ENCODE measurements at regions not wholly inside any gene's neighbourhood (a gene's known extent, or its start where the extent isn't known, plus 50 kb on each side); places are given as distances from the start of the nearest gene placed in this dataset.

DNA sequence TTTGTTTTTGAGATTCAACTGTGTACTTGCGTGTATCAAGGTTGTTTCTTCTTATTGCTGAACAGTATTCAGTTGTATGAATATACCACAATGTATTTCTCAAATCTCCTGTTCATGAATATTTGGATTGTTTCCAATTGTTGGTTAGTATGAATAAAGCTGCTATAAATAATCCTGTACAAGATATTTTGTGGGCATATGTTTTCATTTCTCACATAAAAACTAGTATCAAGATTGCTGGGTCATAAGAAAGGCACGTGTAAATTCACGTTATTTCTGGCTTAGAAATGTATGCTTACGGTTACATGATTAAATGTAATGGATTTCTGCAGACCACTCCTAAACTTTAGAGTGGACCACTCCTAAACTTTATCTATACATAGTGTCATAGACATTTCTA lies 96.6 kb downstream of the BTBD3 start:
- H3K27ac ChIP-seq, result no peak overlapping the region
- no peak for TF ChIP-seq POLR2A (IDR thresholded peaks at IDR 0.05)
- TF ChIP-seq, protein P1, sequence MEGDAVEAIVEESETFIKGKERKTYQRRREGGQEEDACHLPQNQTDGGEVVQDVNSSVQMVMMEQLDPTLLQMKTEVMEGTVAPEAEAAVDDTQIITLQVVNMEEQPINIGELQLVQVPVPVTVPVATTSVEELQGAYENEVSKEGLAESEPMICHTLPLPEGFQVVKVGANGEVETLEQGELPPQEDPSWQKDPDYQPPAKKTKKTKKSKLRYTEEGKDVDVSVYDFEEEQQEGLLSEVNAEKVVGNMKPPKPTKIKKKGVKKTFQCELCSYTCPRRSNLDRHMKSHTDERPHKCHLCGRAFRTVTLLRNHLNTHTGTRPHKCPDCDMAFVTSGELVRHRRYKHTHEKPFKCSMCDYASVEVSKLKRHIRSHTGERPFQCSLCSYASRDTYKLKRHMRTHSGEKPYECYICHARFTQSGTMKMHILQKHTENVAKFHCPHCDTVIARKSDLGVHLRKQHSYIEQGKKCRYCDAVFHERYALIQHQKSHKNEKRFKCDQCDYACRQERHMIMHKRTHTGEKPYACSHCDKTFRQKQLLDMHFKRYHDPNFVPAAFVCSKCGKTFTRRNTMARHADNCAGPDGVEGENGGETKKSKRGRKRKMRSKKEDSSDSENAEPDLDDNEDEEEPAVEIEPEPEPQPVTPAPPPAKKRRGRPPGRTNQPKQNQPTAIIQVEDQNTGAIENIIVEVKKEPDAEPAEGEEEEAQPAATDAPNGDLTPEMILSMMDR (IDR thresholded peaks at IDR 0.05), result no peak
- H3K36me3 ChIP-seq, result no peaks in the 10 kb centered on the region
- H3K9me3 ChIP-seq, result no peaks in the 10 kb centered on the region
- no peaks in the 10 kb centered on the region for H3K27me3 ChIP-seq
- H3K4me3 ChIP-seq, result no peak overlapping the region
- H3K4me1 ChIP-seq, result no peaks in the 10 kb centered on the region
- DNase-seq, result no peak

DNA sequence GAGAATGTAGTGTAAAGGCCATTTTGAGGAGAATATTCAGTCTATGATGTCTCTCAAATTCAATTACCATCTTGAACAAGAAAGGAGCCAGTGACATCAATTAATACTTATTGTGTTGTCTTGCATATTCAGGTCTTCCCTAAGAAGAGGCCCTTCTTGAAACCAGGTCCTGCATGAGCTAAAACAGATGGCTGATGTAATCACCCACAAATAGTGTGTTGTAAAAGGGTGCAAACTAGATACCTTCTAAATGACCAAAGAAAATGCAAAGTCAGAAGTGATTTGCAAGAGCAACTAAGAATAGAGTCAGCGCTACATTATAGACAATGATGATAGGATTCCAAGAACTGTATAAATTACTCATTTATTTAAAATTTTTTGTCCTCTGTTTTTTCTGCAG lies 97.0 kb downstream of the BTBD3 start:
- TF ChIP-seq, protein P1 (IDR thresholded peaks at IDR 0.05), result no peak
- no peak for TF ChIP-seq POLR2A (IDR thresholded peaks at IDR 0.05)
- no peak for DNase-seq
- no peaks in the 10 kb centered on the region for H3K9me3 ChIP-seq
- H3K4me3 ChIP-seq, result no peak overlapping the region
- H3K4me1 ChIP-seq, result no peaks in the 10 kb centered on the region
- H3K27me3 ChIP-seq, result no peaks in the 10 kb centered on the region
- H3K27ac ChIP-seq, result no peak overlapping the region
- H3K36me3 ChIP-seq, result no peaks in the 10 kb centered on the region

DNA sequence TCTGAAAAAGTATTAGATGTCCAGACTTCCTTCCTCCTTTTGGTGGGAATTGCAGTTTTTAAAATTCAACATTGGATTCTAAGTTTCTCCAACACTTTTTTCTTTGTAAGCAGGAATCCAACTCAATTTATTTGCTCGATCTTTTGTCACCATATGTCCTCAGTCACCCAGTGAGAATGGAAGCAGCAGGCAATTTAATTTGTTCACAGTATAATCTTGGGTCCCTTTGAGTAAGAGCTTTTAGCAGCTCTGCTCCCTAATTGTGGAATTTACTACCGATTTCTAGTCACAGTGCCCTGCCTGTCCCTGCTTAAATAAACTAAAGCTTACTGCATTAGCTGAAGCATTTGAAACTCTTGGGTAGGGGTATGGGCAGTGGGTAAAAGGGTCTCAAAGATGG lies 98.6 kb downstream of the BTBD3 start:
- H3K4me3 ChIP-seq, result no peak overlapping the region
- TF ChIP-seq, protein P1 (IDR thresholded peaks at IDR 0.05), result no peak
- no peak for TF ChIP-seq POLR2A (IDR thresholded peaks at IDR 0.05)
- no peak for DNase-seq
- H3K36me3 ChIP-seq, result no peaks in the 10 kb centered on the region
- H3K27me3 ChIP-seq, result no peaks in the 10 kb centered on the region
- no peak overlapping the region for H3K27ac ChIP-seq
- H3K9me3 ChIP-seq, result no peaks in the 10 kb centered on the region
- H3K4me1 ChIP-seq, result no peaks in the 10 kb centered on the region

DNA sequence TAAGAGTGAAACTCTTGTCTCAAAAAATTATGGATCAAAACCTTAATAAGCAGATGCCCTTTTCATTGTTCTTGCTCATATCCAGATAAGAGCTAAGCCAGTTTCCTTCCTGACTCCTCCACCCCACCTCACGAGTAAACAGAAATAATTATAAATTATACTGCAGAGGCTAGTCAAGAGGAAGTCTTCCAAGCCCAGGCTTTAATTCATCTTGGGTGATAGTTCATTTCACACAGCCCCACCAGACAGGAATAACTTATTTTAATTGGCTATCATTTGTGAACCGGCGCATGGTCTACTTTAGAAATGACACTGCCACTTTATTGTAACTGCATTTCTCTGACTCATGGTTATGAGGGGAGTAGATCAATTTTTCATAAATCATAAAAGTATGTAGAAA lies 102.0 kb downstream of the BTBD3 start:
- Histone ChIP-seq H3K27me3 (no peaks in the 10 kb centered on the region), H3K9me3 (no peaks in the 10 kb centered on the region), H3K36me3 (no peaks in the 10 kb centered on the region), H3K4me1 (no peaks in the 10 kb centered on the region), H3K27ac (no peak overlapping the region), H3K4me3 (no peak overlapping the region)
- no peak for TF ChIP-seq POLR2A (IDR thresholded peaks at IDR 0.05)
- TF ChIP-seq, protein P1 (IDR thresholded peaks at IDR 0.05), result no peak
- no peak for DNase-seq

DNA sequence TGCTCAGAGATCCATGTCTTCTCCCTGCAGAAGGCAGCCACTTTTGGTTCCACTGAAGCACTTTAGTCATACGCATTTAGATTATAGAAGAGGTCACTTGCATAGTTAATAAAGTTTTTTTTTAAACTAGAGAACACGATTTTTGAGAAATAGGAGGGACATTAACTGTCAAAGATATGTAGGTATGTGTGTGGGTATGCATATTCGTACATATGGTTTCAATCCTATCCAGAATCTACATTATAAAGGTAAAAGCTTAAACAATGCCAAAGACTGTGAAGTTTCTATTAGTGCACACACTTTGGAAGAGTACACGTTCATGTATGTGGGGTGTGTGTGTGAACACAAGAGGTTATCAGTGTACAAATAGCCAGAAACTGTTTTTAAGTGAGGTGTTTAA lies 103.2 kb downstream of the BTBD3 start:
- H3K36me3 ChIP-seq, result no peaks in the 10 kb centered on the region
- no peak overlapping the region for H3K27ac ChIP-seq
- no peak for DNase-seq
- H3K4me1 ChIP-seq, result no peaks in the 10 kb centered on the region
- H3K27me3 ChIP-seq, result no peaks in the 10 kb centered on the region
- TF ChIP-seq, protein P1 (IDR thresholded peaks at IDR 0.05), result no peak
- no peak overlapping the region for H3K4me3 ChIP-seq
- H3K9me3 ChIP-seq, result no peaks in the 10 kb centered on the region

DNA sequence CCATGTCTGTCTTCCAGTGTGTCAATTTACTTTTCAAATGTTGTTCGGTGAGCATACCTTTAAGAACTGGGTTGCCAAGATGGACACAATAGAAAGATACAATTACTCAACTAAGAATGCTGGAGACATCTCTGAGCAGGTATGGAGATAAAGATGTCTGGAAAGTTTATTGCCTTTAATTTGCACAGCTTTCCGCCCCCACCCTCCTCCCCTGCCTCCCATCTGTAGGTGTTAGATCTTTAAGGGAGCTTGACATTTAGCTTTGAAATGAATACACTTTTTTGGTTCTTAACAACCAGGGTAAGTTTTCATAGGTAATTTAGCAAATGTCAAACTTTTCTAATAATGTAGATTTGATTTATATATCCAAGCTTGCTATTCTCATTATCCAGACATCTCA lies 104.4 kb downstream of the BTBD3 start:
- Histone ChIP-seq H3K4me3 (no peak overlapping the region), H3K27ac (no peak overlapping the region), H3K27me3 (no peaks in the 10 kb centered on the region), H3K4me1 (no peaks in the 10 kb centered on the region), H3K9me3 (no peaks in the 10 kb centered on the region), H3K36me3 (no peaks in the 10 kb centered on the region)
- TF ChIP-seq POLR2A (IDR thresholded peaks at IDR 0.05), result no peak
- TF ChIP-seq, protein P1 (IDR thresholded peaks at IDR 0.05), result no peak
- no peak for DNase-seq
